ENCODE measurements at regions not wholly inside any gene's neighbourhood (a gene's known extent, or its start where the extent isn't known, plus 50 kb on each side); places are given as distances from the start of the nearest gene placed in this dataset.
A peak's percentile ranks its signal among the peaks of the same experiment; 100 is the strongest.

GRCh38 chrX:46447384-46447783 is 97.8 kb downstream of the ZNF674 start:
- TF ChIP-seq, protein P1, sequence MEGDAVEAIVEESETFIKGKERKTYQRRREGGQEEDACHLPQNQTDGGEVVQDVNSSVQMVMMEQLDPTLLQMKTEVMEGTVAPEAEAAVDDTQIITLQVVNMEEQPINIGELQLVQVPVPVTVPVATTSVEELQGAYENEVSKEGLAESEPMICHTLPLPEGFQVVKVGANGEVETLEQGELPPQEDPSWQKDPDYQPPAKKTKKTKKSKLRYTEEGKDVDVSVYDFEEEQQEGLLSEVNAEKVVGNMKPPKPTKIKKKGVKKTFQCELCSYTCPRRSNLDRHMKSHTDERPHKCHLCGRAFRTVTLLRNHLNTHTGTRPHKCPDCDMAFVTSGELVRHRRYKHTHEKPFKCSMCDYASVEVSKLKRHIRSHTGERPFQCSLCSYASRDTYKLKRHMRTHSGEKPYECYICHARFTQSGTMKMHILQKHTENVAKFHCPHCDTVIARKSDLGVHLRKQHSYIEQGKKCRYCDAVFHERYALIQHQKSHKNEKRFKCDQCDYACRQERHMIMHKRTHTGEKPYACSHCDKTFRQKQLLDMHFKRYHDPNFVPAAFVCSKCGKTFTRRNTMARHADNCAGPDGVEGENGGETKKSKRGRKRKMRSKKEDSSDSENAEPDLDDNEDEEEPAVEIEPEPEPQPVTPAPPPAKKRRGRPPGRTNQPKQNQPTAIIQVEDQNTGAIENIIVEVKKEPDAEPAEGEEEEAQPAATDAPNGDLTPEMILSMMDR (IDR thresholded peaks at IDR 0.05; ENCODE audit: insufficient read depth, low read depth, low read length), result no peak
- H3K4me3 ChIP-seq (ENCODE audit: low read depth, low read length), result peak overlapping the region; percentile 80
- no peak for DNase-seq (ENCODE audit: low read depth)
- no peaks in the 10 kb centered on the region for H3K27me3 ChIP-seq (ENCODE audit: control insufficient read depth, insufficient read depth, low read length)
- ChIA-PET CTCF (no interaction called here), POLR2A (no interaction called here)
- H3K36me3 ChIP-seq (ENCODE audit: control insufficient read depth, insufficient read depth, low read length), result peaks cover 3% of the 10 kb centered on the region

DNA sequence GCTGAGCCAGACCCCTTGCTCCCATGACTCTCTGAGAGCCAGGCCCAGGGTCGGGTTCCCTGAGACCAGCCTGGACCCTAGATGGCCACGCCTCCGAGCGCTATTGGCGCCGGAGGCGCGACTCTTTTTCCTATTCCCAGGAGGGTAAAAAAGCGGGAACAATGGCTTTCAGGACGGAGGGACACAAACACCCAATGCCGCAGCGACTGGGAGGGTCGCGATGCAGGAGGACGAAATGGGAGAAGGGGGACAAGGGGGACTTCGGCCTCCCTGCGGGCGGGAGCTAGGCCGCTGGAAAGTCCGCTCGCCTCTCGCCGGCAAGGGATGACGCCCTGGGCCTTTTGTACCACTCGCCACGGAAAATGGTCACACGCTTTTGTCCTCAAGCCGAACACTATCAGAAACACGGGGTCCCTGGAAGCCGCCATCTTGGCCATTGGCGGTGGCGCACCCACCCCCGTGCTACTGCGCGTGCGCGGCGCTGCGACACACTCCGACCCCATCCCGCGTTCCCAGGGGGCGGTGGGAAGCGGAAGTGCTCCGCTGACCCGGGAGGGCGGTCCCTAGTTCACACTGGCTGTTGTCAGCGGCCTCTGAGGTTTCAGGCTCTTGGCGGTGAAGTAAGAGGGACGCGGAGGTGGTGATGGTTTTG is 98.4 kb downstream of the ZNF674 start:
- no peak for DNase-seq (ENCODE audit: low read depth)
- ChIA-PET CTCF (no interaction called here), POLR2A (no interaction called here)
- Histone ChIP-seq H3K36me3 (ENCODE audit: control insufficient read depth, insufficient read depth, low read length) (peaks cover 3% of the 10 kb centered on the region), H3K27me3 (ENCODE audit: control insufficient read depth, insufficient read depth, low read length) (no peaks in the 10 kb centered on the region), H3K4me3 (ENCODE audit: low read depth, low read length) (peak overlapping the region; percentile 80)
- TF ChIP-seq, protein P1 (IDR thresholded peaks at IDR 0.05; ENCODE audit: insufficient read depth, low read depth, low read length), result no peak

- H3K4me3 ChIP-seq (ENCODE audit: low read depth, low read length), result no peak overlapping the region
- peak; percentile 55 for DNase-seq (ENCODE audit: low read depth)
- ChIA-PET POLR2A (no interaction called here), CTCF (interaction anchor here (0.9 kb wide), 1 partner anchor 24 kb away, joined by 3 read pairs; no protein-coding TSS in a partner anchor)
- TF ChIP-seq, protein P1 (IDR thresholded peaks at IDR 0.05; ENCODE audit: insufficient read depth, low read depth, low read length), result no peak
- H3K36me3 ChIP-seq (ENCODE audit: control insufficient read depth, insufficient read depth, low read length), result no peaks in the 10 kb centered on the region; the same call in 1 of the 2 replicates
- H3K27me3 ChIP-seq (ENCODE audit: control insufficient read depth, insufficient read depth, low read length), result no peaks in the 10 kb centered on the region
Observed at GRCh38 chrX:46444011-46444410, 101.2 kb downstream of the ZNF674 start.

GRCh38 chrX:46436744-46437143 is 108.5 kb downstream of the ZNF674 start:
- DNase-seq (ENCODE audit: low read depth), result no peak
- TF ChIP-seq, protein P1 (IDR thresholded peaks at IDR 0.05; ENCODE audit: insufficient read depth, low read depth, low read length), result no peak
- Histone ChIP-seq H3K4me3 (ENCODE audit: low read depth, low read length) (no peak overlapping the region), H3K27me3 (ENCODE audit: control insufficient read depth, insufficient read depth, low read length) (no peaks in the 10 kb centered on the region), H3K36me3 (ENCODE audit: control insufficient read depth, insufficient read depth, low read length) (no peaks in the 10 kb centered on the region)
- CTCF ChIA-PET, result no interaction called here
- POLR2A ChIA-PET, result no interaction called here

- no peak overlapping the region for H3K4me3 ChIP-seq (ENCODE audit: low read depth, low read length)
- TF ChIP-seq, protein P1 (IDR thresholded peaks at IDR 0.05; ENCODE audit: insufficient read depth, low read depth, low read length), result no peak
- no peaks in the 10 kb centered on the region for H3K27me3 ChIP-seq (ENCODE audit: control insufficient read depth, insufficient read depth, low read length)
- POLR2A ChIA-PET, result no interaction called here
- CTCF ChIA-PET, result interaction anchor here (1.0 kb wide), 1 partner anchor 8 kb away, joined by 3 read pairs; no protein-coding TSS in a partner anchor
- DNase-seq (ENCODE audit: low read depth), result no peak
- no peaks in the 10 kb centered on the region for H3K36me3 ChIP-seq (ENCODE audit: control insufficient read depth, insufficient read depth, low read length)
Observed at GRCh38 chrX:46433892-46434291, 111.3 kb downstream of the ZNF674 start.

Measured in BJ (cell line).